H9 (cell line): ENCODE measurements at regions not wholly inside any gene's neighbourhood (a gene's known extent, or its start where the extent isn't known, plus 50 kb on each side); places are given as distances from the start of the nearest gene placed in this dataset.

ENCODE experiments used
- DNase-seq: peaks from one replicate; pipeline ENCODE4 v3.0.0-alpha.2; 2017
- H2AFZ ChIP-seq: one replicate; pipeline ENCODE4 v1.6.1; 2013; ENCODE audit warnings: mild to moderate bottlenecking, low read length, control low read depth, moderate library complexity
- H2AK5ac ChIP-seq: 2 replicates; pipeline ENCODE4 v1.6.1; 2013; ENCODE audit warnings: low read length, control low read depth, mixed read lengths; ENCODE audit not compliant: insufficient read length
- H2BK120ac ChIP-seq: one replicate; pipeline ENCODE4 v1.6.1; 2013; ENCODE audit warnings: low read depth, mild to moderate bottlenecking, low read length, control low read depth, inconsistent platforms; ENCODE audit not compliant: poor library complexity, severe bottlenecking
- H2BK12ac ChIP-seq: 2 replicates; pipeline ENCODE4 v1.6.1; 2013; ENCODE audit warnings: low read length, control low read depth, mixed read lengths, low read depth; ENCODE audit not compliant: insufficient read length
- H2BK15ac ChIP-seq: 2 replicates; pipeline ENCODE4 v1.6.1; 2013; ENCODE audit warnings: low read depth, low read length, control low read depth
- H2BK20ac ChIP-seq: one replicate; pipeline ENCODE4 v1.6.1; 2013; ENCODE audit warnings: low read depth, mild to moderate bottlenecking, low read length, control low read depth, inconsistent platforms; ENCODE audit not compliant: poor library complexity, severe bottlenecking
- H2BK5ac ChIP-seq: 2 replicates; pipeline ENCODE4 v1.6.1; 2013; ENCODE audit warnings: low read length, control low read depth, mixed read lengths; ENCODE audit not compliant: insufficient read length
- H3K14ac ChIP-seq: 2 replicates; pipeline ENCODE4 v1.6.1; 2013; ENCODE audit warnings: low read length, control low read depth; ENCODE audit not compliant: insufficient read depth
- H3K18ac ChIP-seq: 2 replicates; pipeline ENCODE4 v1.6.1; 2013; ENCODE audit warnings: low read depth, mild to moderate bottlenecking, mixed read lengths, low read length, control low read depth; ENCODE audit not compliant: insufficient read length
- H3K23ac ChIP-seq: 2 replicates; pipeline ENCODE4 v1.6.1; 2013; ENCODE audit warnings: low read length, control low read depth, mixed read lengths, low read depth; ENCODE audit not compliant: insufficient read length
- H3K23me2 ChIP-seq: 2 replicates; pipeline ENCODE4 v1.6.1; 2013; ENCODE audit warnings: low read depth, mild to moderate bottlenecking, mixed read lengths, low read length, control low read depth; ENCODE audit not compliant: insufficient read length, poor library complexity, severe bottlenecking
- H3K27ac ChIP-seq: 2 replicates; pipeline ENCODE4 v1.5.1; 2013; ENCODE audit warnings: low read length, control low read depth, mixed read lengths, low read depth; ENCODE audit not compliant: insufficient read length
- H3K27me3 ChIP-seq: 2 replicates; pipeline ENCODE4 v1.6.1; 2013; ENCODE audit warnings: low read length, control low read depth, inconsistent platforms; ENCODE audit not compliant: insufficient read depth
- H3K4ac ChIP-seq: 2 replicates; pipeline ENCODE4 v1.6.1; 2013; ENCODE audit warnings: low read depth, mild to moderate bottlenecking, control low read depth, inconsistent platforms, low read length, moderate library complexity
- H3K4me1 ChIP-seq: 2 replicates; pipeline ENCODE4 v1.6.1; 2013; ENCODE audit warnings: low read length, control low read depth, inconsistent platforms; ENCODE audit not compliant: insufficient read depth
- H3K4me2 ChIP-seq: 2 replicates; pipeline ENCODE4 v1.6.1; 2013; ENCODE audit warnings: low read length, control low read depth, mixed read lengths; ENCODE audit not compliant: insufficient read length, insufficient read depth
- H3K56ac ChIP-seq: 2 replicates; pipeline ENCODE4 v1.6.1; 2013; ENCODE audit warnings: low read depth, mild to moderate bottlenecking, mixed read lengths, low read length, control low read depth; ENCODE audit not compliant: insufficient read length
- H3K79me1 ChIP-seq: 2 replicates; pipeline ENCODE4 v1.6.1; 2013; ENCODE audit warnings: low read depth, mild to moderate bottlenecking, moderate library complexity, low read length, control low read depth, inconsistent platforms; ENCODE audit not compliant: insufficient read depth, poor library complexity, severe bottlenecking
- H3K79me2 ChIP-seq: 2 replicates; pipeline ENCODE4 v1.6.1; 2013; ENCODE audit warnings: low read length, control low read depth, inconsistent platforms; ENCODE audit not compliant: insufficient read depth
- H3K9ac ChIP-seq: 2 replicates; pipeline ENCODE4 v1.6.1; 2013; ENCODE audit warnings: low read length, control low read depth, mixed read lengths; ENCODE audit not compliant: insufficient read length; ENCODE audit errors: extremely low read depth
- H3K9me3 ChIP-seq: one replicate; pipeline ENCODE4 v1.6.1; 2013; ENCODE audit warnings: low read depth, low read length, inconsistent platforms; ENCODE audit not compliant: control insufficient read depth
- H3T11ph ChIP-seq: one replicate; pipeline ENCODE4 v1.6.1; 2013; ENCODE audit warnings: mild to moderate bottlenecking, low read length, control low read depth, inconsistent platforms
- H4K20me1 ChIP-seq: one replicate; pipeline ENCODE4 v1.6.1; 2013; ENCODE audit not compliant: control insufficient read depth, insufficient read length, insufficient read depth
- H4K5ac ChIP-seq: 2 replicates; pipeline ENCODE4 v1.6.1; 2013; ENCODE audit warnings: low read depth, mild to moderate bottlenecking, mixed read lengths, low read length, control low read depth; ENCODE audit not compliant: insufficient read length
- H4K8ac ChIP-seq: replicated peaks from 2 replicates; pipeline ENCODE4 v1.6.1; 2013; ENCODE audit warnings: low read length, control low read depth, mixed read lengths, low read depth; ENCODE audit not compliant: insufficient read length
- H4K91ac ChIP-seq: 2 replicates; pipeline ENCODE4 v1.6.1; 2013; ENCODE audit warnings: low read depth, mild to moderate bottlenecking, moderate library complexity, mixed read lengths, low read length, control low read depth; ENCODE audit not compliant: insufficient read length
- H3K27ac Mint-ChIP-seq, 3 experiments: 2 replicates in 2 of 3; 3 replicates in 1 of 3; pipeline ENCODE4 v1.8.0; 2020 to 2021; ENCODE audit warnings: mixed read lengths in 3 of 3, mild to moderate bottlenecking in 1 of 3, moderate library complexity in 1 of 3
- H3K27me3 Mint-ChIP-seq: 2 replicates; pipeline ENCODE4 v1.8.0; 2021; ENCODE audit warnings: low read depth, mild to moderate bottlenecking, moderate library complexity, mixed read lengths
- H3K36me3 Mint-ChIP-seq, 3 experiments: 2 replicates in 2 of 3; 3 replicates in 1 of 3; pipeline ENCODE4 v1.8.0; 2020 to 2021; ENCODE audit warnings: low read depth in 3 of 3, mixed read lengths in 3 of 3; ENCODE audit not compliant: insufficient read depth in 1 of 3
- H3K4me1 Mint-ChIP-seq, 2 experiments: 2 replicates each; pipeline ENCODE4 v1.8.0; 2020; ENCODE audit warnings: mixed read lengths in 2 of 2
- H3K4me3 Mint-ChIP-seq, 2 experiments: 2 replicates in 1 of 2; 3 replicates in 1 of 2; pipeline ENCODE4 v1.8.0; 2020 to 2021; ENCODE audit warnings: mild to moderate bottlenecking in 2 of 2, mixed read lengths in 2 of 2, moderate library complexity in 1 of 2
- H3K9me3 Mint-ChIP-seq, 2 experiments: 2 replicates in 1 of 2; 3 replicates in 1 of 2; pipeline ENCODE4 v1.8.0; 2020; ENCODE audit warnings: mild to moderate bottlenecking in 2 of 2, mixed read lengths in 2 of 2, moderate library complexity in 1 of 2
- CTCF ChIP-seq: fragments of 200-600 bp; sonication (generic); conservative IDR thresholded peaks from 3 replicates; pipeline ENCODE4 v1.8.0; 2021; ENCODE audit warnings: antibody characterized with exemption, mild to moderate bottlenecking
- WGBS: extraction: QIAGEN DNeasy Blood & Tissue Kit; methylation state at CpG from one replicate; pipeline ENCODE4 v1.1.7; 2013; ENCODE audit warnings: missing lambda C conversion rate, low lambda C conversion rate, mixed read lengths; ENCODE audit not compliant: insufficient read length; ENCODE audit errors: extremely low coverage; 5-methylcytosine and 5-hydroxymethylcytosine counted together

GRCh38 chr3:30352410-30353318 lies 253.7 kb upstream of the TGFBR2 start:
- Histone ChIP-seq H3K14ac (no peak overlapping the region), H3K56ac (no peak overlapping the region), H3K4me1 (no peaks in the 10 kb centered on the region), H3K4me2 (no peak overlapping the region), H2AK5ac (no peak overlapping the region), H2AFZ (no peak overlapping the region), H3K27me3 (no peaks in the 10 kb centered on the region), H3K79me1 (no peaks in the 10 kb centered on the region), H4K91ac (no peak overlapping the region), H2BK15ac (no peak overlapping the region), H2BK20ac (no peak overlapping the region), H3K23ac (no peak overlapping the region), H3T11ph (no peak overlapping the region), H4K5ac (no peak overlapping the region), H3K9me3 (no peaks in the 10 kb centered on the region), H4K20me1 (no peaks in the 10 kb centered on the region), H4K8ac (no peak overlapping the region), H3K18ac (no peak overlapping the region), H3K9ac (no peak overlapping the region), H3K23me2 (no peaks in the 10 kb centered on the region), H3K4ac (no peak overlapping the region), H2BK12ac (no peak overlapping the region), H2BK5ac (no peak overlapping the region), H2BK120ac (no peak overlapping the region), H3K79me2 (no peaks in the 10 kb centered on the region), H3K27ac (no peak overlapping the region)
- DNase-seq, result no peak
- TF ChIP-seq CTCF, result no peak
- Mint-ChIP-seq H3K4me3 (no peak overlapping the region), H3K27ac (no peak overlapping the region), H3K4me1 (peaks cover 8 to 15% of the 10 kb centered on the region in 2 experiments), H3K27me3 (no peaks in the 10 kb centered on the region), H3K36me3 (no peaks in the 10 kb centered on the region), H3K9me3 (no peaks in the 10 kb centered on the region)
- no CpG with 5 or more reads among the region's 1 CpG for WGBS
